Thyroid gland (tissue), 4 donors: ENCODE measurements at regions not wholly inside any gene's neighbourhood (a gene's known extent, or its start where the extent isn't known, plus 50 kb on each side); places are given as distances from the start of the nearest gene placed in this dataset.

Source experiments
- DNase-seq, 2 donors: peaks; one replicate each; pipeline ENCODE4 v3.0.0-alpha.2; 2019
- H3K27ac ChIP-seq, 3 donors: fragments of 200-600 bp; sonication (generic); 1 replicate in 2 of 3; 2 replicates in 1 of 3; pipeline ENCODE4 v1.5.1; 2016 to 2019; ENCODE audit warnings: mild to moderate bottlenecking in 1 of 3, moderate library complexity in 1 of 3
- H3K27me3 ChIP-seq: fragments of 200-600 bp; sonication (generic); one replicate; pipeline ENCODE4 v1.5.1; 2019
- H3K36me3 ChIP-seq, 2 donors: fragments of 200-600 bp; sonication (generic); one replicate each; pipeline ENCODE4 v1.5.1; 2016 to 2019
- H3K4me1 ChIP-seq, 2 donors: fragments of 200-600 bp; sonication (generic); one replicate each; pipeline ENCODE4 v1.5.1; 2017 to 2019
- H3K4me3 ChIP-seq, 3 donors: fragments of 200-600 bp; sonication (generic); replicated peaks in 1 of 3; 1 replicate in 2 of 3; 2 replicates in 1 of 3; pipeline ENCODE4 v1.5.1; 2016; ENCODE audit warnings: mild to moderate bottlenecking in 1 of 3
- H3K9me3 ChIP-seq: fragments of 200-600 bp; sonication (generic); one replicate; pipeline ENCODE4 v1.5.1; 2017
- POLR2A ChIP-seq, 2 donors: fragments of 450-650 bp; IDR thresholded peaks; one replicate each; pipeline ENCODE4 v1.6.1; 2017; ENCODE audit warnings: antibody characterized with exemption in 2 of 2, mild to moderate bottlenecking in 2 of 2, moderate library complexity in 1 of 2
- WGBS, 2 donors: methylation state at CpG; one replicate each; pipeline ENCODE4 v1.1.5; 2017; 5-methylcytosine and 5-hydroxymethylcytosine counted together
- intact Hi-C: fragments of 100-400 bp; cut with DNase I; formaldehyde crosslinking; loops from one replicate; pipeline ENCODE4 v1.15.1; 2023
- TF ChIP-seq, protein P1 (sequence below), 6 experiments: fragments of 200-600 bp in 3 of 6; fragments of 450-650 bp in 3 of 6; sonication (generic) in 3 of 6; IDR thresholded peaks; one replicate each; pipeline ENCODE4 v1.5.1; 2016 to 2019; ENCODE audit warnings: antibody characterized with exemption in 6 of 6, mild to moderate bottlenecking in 2 of 6, inconsistent platforms in 1 of 6, moderate library complexity in 1 of 6

DNA sequence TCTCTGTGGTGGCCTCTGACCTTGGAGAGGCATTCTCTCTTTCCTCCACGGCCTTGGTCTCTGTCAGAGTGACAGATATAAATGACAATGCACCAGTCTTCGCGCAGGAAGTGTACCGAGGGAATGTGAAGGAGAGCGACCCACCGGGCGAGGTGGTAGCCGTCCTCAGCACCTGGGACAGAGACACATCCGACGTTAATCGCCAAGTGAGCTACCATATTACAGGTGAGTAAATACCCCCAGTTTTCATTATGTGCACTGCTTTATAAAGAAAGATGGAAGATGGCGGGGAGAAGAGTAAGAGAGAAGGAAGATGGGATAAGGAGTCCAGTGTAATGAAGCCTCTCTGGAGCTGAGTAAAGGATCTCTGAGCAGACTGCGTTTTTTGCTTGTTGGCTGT, 167.8 kb upstream of the MTNR1B start:
- Histone ChIP-seq H3K27me3 (no peaks in the 10 kb centered on the region), H3K9me3 (no peaks in the 10 kb centered on the region), H3K27ac (no peak overlapping the region), H3K36me3 (no peaks in the 10 kb centered on the region), H3K4me3 (no peak overlapping the region), H3K4me1 (no peaks in the 10 kb centered on the region)
- no peak for DNase-seq
- WGBS, 2 donors, result 81 to 84% methylated on average over 13 of the region's 13 CpGs
- no peak for TF ChIP-seq POLR2A (IDR thresholded peaks at IDR 0.05)
- TF ChIP-seq, protein P1, sequence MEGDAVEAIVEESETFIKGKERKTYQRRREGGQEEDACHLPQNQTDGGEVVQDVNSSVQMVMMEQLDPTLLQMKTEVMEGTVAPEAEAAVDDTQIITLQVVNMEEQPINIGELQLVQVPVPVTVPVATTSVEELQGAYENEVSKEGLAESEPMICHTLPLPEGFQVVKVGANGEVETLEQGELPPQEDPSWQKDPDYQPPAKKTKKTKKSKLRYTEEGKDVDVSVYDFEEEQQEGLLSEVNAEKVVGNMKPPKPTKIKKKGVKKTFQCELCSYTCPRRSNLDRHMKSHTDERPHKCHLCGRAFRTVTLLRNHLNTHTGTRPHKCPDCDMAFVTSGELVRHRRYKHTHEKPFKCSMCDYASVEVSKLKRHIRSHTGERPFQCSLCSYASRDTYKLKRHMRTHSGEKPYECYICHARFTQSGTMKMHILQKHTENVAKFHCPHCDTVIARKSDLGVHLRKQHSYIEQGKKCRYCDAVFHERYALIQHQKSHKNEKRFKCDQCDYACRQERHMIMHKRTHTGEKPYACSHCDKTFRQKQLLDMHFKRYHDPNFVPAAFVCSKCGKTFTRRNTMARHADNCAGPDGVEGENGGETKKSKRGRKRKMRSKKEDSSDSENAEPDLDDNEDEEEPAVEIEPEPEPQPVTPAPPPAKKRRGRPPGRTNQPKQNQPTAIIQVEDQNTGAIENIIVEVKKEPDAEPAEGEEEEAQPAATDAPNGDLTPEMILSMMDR (IDR thresholded peaks at IDR 0.05), result no peak
- intact Hi-C loops, result no loop called here

DNA sequence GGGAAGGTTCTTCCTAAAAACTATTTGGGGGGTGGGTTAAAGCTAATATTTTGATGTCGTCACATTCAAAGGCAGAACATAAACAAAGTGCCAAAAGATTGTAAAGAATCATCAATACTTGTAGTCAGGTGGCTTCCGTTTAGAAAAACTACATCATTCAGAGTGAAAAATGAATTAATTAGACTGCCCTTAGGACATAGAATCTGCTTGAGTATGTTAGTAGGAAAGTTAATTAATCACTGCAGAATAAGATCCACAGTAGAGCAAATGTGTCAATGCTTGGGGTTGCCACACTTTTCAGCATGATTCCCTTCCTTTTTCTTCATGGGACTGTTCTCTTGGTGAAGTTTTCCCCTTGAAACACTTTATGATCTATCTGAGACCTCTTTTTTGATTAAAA, 166.8 kb upstream of the MTNR1B start:
- DNase-seq, result no peak
- no peaks in the 10 kb centered on the region for H3K9me3 ChIP-seq
- no peak overlapping the region for H3K27ac ChIP-seq
- no peaks in the 10 kb centered on the region for H3K27me3 ChIP-seq
- TF ChIP-seq POLR2A (IDR thresholded peaks at IDR 0.05), result no peak
- TF ChIP-seq, protein P1 (IDR thresholded peaks at IDR 0.05), result no peak
- H3K4me1 ChIP-seq, result no peaks in the 10 kb centered on the region
- no peak overlapping the region for H3K4me3 ChIP-seq
- no peaks in the 10 kb centered on the region for H3K36me3 ChIP-seq
- intact Hi-C loops, result no loop called here
- 81 to 82% methylated on average over 2 of the region's 2 CpGs for WGBS, 2 donors

DNA sequence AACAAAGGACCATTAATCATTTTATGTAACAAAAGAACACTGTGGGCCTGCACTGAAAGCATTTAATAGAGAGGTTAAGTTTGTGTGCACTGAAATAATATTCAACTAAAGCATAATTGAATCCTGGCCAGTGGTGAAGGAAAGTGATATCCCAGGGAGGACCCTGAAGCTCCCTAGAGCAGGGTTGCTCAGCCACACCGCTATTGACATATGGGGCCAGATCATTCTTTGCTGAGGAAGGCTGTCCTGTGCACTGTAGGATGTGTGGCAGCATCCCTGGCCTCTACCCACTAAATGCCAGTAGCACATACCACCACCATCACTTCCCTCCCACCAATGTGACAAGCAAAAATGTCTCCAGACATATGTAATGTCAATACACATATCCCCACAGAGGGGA, 166.1 kb upstream of the MTNR1B start:
- no peak for DNase-seq
- TF ChIP-seq, protein P1 (IDR thresholded peaks at IDR 0.05), result no peak
- no peak for TF ChIP-seq POLR2A (IDR thresholded peaks at IDR 0.05)
- 88 to 100% methylated on average over 1 of the region's 1 CpG for WGBS, 2 donors
- no peaks in the 10 kb centered on the region for H3K36me3 ChIP-seq
- no peak overlapping the region for H3K27ac ChIP-seq
- H3K9me3 ChIP-seq, result no peaks in the 10 kb centered on the region
- no peak overlapping the region for H3K4me3 ChIP-seq
- intact Hi-C loops, result no loop called here
- no peaks in the 10 kb centered on the region for H3K27me3 ChIP-seq
- no peaks in the 10 kb centered on the region for H3K4me1 ChIP-seq

DNA sequence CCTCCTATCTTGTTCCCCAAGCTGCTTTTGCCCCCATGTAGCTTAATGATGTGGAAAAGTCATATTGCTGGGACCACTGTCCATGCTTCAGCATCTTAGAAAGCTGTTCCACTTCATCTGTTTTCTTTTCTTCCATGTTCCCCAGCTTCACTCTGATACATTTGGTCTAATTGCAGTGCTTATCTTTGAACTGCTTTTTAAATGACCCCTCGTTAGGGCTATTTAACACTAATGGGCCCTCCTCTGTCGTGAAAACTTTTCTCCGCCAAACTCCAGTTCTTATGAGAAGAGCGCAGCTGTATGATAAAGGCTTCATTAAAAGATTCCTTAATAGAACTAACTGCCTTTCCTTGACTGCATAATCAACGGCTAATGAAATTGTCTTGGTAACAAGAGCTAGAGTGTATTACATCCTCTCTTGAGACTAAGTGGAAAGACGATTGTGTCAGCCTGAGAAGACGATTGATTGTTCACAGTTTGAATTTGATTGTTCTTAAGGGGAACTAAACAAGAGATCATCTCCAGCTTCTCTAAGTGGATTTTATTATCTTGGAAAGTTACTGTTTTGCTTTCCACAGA, 165.0 kb upstream of the MTNR1B start:
- Histone ChIP-seq H3K27ac (no peak overlapping the region), H3K27me3 (no peaks in the 10 kb centered on the region), H3K4me3 (no peak overlapping the region), H3K4me1 (no peaks in the 10 kb centered on the region), H3K36me3 (no peaks in the 10 kb centered on the region), H3K9me3 (no peaks in the 10 kb centered on the region)
- intact Hi-C loops, result no loop called here
- 74 to 84% methylated on average over 7 of the region's 7 CpGs for WGBS, 2 donors
- TF ChIP-seq, protein P1 (IDR thresholded peaks at IDR 0.05), result no peak
- no peak for TF ChIP-seq POLR2A (IDR thresholded peaks at IDR 0.05)
- no peak for DNase-seq

DNA sequence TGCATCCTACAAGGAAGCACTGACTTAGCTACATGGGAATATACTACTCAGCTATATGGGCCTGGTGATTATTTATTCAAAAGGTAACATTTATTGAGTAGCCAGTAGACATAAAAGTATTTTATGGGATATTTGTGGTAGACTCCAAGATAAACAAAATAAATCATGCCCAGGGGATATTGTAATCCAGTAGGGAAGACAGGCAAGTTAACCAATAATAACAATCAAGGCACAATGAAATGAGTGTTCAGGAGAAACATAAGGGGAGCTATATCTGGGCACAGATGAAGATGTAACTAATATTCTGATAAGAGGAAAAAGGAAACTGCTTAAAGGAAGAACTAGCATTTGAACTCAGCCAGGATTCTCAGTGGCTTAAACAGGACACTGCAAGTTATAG, 161.4 kb upstream of the MTNR1B start:
- Histone ChIP-seq H3K4me1 (no peaks in the 10 kb centered on the region), H3K4me3 (no peak overlapping the region), H3K27ac (no peak overlapping the region), H3K27me3 (no peaks in the 10 kb centered on the region), H3K9me3 (no peaks in the 10 kb centered on the region), H3K36me3 (no peaks in the 10 kb centered on the region)
- TF ChIP-seq POLR2A (IDR thresholded peaks at IDR 0.05), result no peak
- TF ChIP-seq, protein P1 (IDR thresholded peaks at IDR 0.05), result no peak
- intact Hi-C loops, result no loop called here
- no peak for DNase-seq
